ENCODE measurements at regions not wholly inside any gene's neighbourhood (a gene's known extent, or its start where the extent isn't known, plus 50 kb on each side); places are given as distances from the start of the nearest gene placed in this dataset.

DNA sequence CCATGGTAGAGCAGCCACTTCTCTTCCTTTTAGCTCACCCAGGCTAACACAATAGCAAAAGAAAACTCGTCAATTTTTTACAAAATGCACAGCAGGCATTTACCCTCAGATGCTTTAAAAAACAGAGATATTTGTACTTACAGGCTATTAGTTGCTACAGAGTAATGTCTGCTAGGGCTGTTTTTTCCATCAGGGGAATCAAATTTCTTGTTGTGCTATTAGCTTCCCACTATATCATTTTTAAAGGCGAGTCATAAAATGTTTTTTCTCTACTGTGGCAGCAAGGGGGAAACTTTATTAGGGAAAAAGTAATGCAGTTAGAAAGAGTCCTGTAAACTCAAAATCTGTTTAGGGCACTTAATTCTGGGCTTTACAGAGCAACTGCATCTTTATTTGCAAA lies 277.9 kb upstream of the THSD7B start:
- BruUV-seq (replicated peaks): no TSS peak
- peaks cover 3% of the 10 kb centered on the region for H3K27me3 ChIP-seq (replicated peaks; ENCODE audit: insufficient read depth, low read depth, low read length, poor library complexity)
- H3K27ac ChIP-seq (ENCODE audit: low read depth, low read length, poor library complexity, severe bottlenecking): no peak overlapping the region

DNA sequence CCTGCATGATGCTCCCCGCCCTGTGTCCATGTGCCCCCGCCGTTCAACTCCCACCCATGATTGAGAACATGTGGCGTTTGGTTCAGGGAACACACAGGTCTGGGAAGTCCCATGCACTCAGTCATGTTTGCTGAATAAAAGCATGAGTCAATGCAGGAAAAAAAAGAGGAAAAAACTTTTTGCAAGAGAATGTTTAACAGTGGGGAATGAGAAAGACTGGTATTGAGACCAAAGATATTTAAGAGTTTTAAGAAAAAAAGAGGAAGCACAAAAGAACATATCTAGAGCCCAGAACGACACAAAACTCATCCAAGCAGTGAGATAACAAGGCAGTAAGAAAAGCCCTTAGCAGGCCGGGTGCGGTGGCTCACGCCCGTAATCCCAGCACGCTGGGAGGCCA lies 279.2 kb upstream of the THSD7B start:
- Histone ChIP-seq H3K27ac (ENCODE audit: low read depth, low read length, poor library complexity, severe bottlenecking) (no peak overlapping the region), H3K27me3 (replicated peaks; ENCODE audit: insufficient read depth, low read depth, low read length, poor library complexity) (peaks cover 3% of the 10 kb centered on the region), H3K4me1 (ENCODE audit: insufficient read depth, low read length, poor library complexity, severe bottlenecking) (no peaks in the 10 kb centered on the region), H3K4me3 (ENCODE audit: low read depth, low read length, poor library complexity, severe bottlenecking) (no peak overlapping the region), H3K9me3 (ENCODE audit: low read depth, low read length, poor library complexity, severe bottlenecking) (no peaks in the 10 kb centered on the region), H3K36me3 (ENCODE audit: insufficient read depth, low read length, poor library complexity, severe bottlenecking) (no peaks in the 10 kb centered on the region)
- TF ChIP-seq, protein P1, sequence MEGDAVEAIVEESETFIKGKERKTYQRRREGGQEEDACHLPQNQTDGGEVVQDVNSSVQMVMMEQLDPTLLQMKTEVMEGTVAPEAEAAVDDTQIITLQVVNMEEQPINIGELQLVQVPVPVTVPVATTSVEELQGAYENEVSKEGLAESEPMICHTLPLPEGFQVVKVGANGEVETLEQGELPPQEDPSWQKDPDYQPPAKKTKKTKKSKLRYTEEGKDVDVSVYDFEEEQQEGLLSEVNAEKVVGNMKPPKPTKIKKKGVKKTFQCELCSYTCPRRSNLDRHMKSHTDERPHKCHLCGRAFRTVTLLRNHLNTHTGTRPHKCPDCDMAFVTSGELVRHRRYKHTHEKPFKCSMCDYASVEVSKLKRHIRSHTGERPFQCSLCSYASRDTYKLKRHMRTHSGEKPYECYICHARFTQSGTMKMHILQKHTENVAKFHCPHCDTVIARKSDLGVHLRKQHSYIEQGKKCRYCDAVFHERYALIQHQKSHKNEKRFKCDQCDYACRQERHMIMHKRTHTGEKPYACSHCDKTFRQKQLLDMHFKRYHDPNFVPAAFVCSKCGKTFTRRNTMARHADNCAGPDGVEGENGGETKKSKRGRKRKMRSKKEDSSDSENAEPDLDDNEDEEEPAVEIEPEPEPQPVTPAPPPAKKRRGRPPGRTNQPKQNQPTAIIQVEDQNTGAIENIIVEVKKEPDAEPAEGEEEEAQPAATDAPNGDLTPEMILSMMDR (conservative IDR thresholded peaks at IDR 0.05; ENCODE audit: low read depth, low read length): no peak
- no peak for TF ChIP-seq EZH2 (IDR thresholded peaks at IDR 0.05; ENCODE audit: borderline replicate concordance, low read depth, low read length, poor library complexity, severe bottlenecking)
- no peak for DNase-seq (ENCODE audit: low spot score)
- ChIA-PET POLR2A (ENCODE audit: low non-redundant PET) (no interaction called here), CTCF (no interaction called here)
- no TSS peak for BruUV-seq (replicated peaks)
- intact Hi-C loops (cut with micrococcal nuclease; ENCODE audit: unreplicated experiment): no loop called here

More for the DNA sequence above, 277.9 kb upstream of the THSD7B start:
- intact Hi-C loops (cut with micrococcal nuclease; ENCODE audit: unreplicated experiment): no loop called here
- ChIA-PET POLR2A (ENCODE audit: low non-redundant PET) (no interaction called here), CTCF (no interaction called here)
- TF ChIP-seq EZH2 (IDR thresholded peaks at IDR 0.05; ENCODE audit: borderline replicate concordance, low read depth, low read length, poor library complexity, severe bottlenecking): no peak
- TF ChIP-seq, protein P1 (conservative IDR thresholded peaks at IDR 0.05; ENCODE audit: low read depth, low read length): no peak
- Histone ChIP-seq H3K9me3 (ENCODE audit: low read depth, low read length, poor library complexity, severe bottlenecking) (no peaks in the 10 kb centered on the region), H3K4me3 (ENCODE audit: low read depth, low read length, poor library complexity, severe bottlenecking) (no peak overlapping the region), H3K4me1 (ENCODE audit: insufficient read depth, low read length, poor library complexity, severe bottlenecking) (no peaks in the 10 kb centered on the region), H3K36me3 (ENCODE audit: insufficient read depth, low read length, poor library complexity, severe bottlenecking) (no peaks in the 10 kb centered on the region)
- DNase-seq (ENCODE audit: low spot score): no peak

DNA sequence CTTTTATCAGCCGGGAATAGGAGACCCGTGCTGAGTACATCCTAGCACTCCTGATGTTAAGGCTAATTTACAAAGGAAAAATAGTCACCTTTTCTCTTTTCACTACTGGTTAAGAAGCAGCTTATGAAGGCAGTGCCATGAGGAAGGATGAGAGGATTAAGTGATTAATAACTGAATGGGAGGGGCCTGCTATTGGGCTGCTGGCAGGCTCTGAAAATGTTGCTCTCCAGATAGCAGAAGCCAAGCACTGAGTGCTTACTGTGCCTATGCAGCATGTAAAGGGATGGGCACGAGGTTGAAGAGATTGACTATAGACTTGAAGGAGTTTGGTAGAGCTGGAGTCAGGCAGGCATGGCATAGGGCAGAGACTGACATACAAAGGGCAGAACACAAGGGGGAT lies 282.4 kb upstream of the THSD7B start:
- H3K36me3 ChIP-seq (ENCODE audit: insufficient read depth, low read length, poor library complexity, severe bottlenecking): no peaks in the 10 kb centered on the region
- ChIA-PET CTCF (no interaction called here), POLR2A (ENCODE audit: low non-redundant PET) (no interaction called here)
- H3K9me3 ChIP-seq (ENCODE audit: low read depth, low read length, poor library complexity, severe bottlenecking): no peaks in the 10 kb centered on the region
- no peak overlapping the region for H3K4me3 ChIP-seq (ENCODE audit: low read depth, low read length, poor library complexity, severe bottlenecking)
- no peak overlapping the region for H3K27ac ChIP-seq (ENCODE audit: low read depth, low read length, poor library complexity, severe bottlenecking)
- peaks cover 3% of the 10 kb centered on the region for H3K27me3 ChIP-seq (replicated peaks; ENCODE audit: insufficient read depth, low read depth, low read length, poor library complexity)
- no peak for DNase-seq (ENCODE audit: low spot score)
- no peaks in the 10 kb centered on the region for H3K4me1 ChIP-seq (ENCODE audit: insufficient read depth, low read length, poor library complexity, severe bottlenecking)
- TF ChIP-seq, protein P1 (conservative IDR thresholded peaks at IDR 0.05; ENCODE audit: low read depth, low read length): no peak
- TF ChIP-seq EZH2 (IDR thresholded peaks at IDR 0.05; ENCODE audit: borderline replicate concordance, low read depth, low read length, poor library complexity, severe bottlenecking): no peak
- no TSS peak for BruUV-seq (replicated peaks)
- intact Hi-C loops (cut with micrococcal nuclease; ENCODE audit: unreplicated experiment): no loop called here
